ENCODE measurements at regions not wholly inside any gene's neighbourhood (a gene's known extent, or its start where the extent isn't known, plus 50 kb on each side); places are given as distances from the start of the nearest gene placed in this dataset.

DNA sequence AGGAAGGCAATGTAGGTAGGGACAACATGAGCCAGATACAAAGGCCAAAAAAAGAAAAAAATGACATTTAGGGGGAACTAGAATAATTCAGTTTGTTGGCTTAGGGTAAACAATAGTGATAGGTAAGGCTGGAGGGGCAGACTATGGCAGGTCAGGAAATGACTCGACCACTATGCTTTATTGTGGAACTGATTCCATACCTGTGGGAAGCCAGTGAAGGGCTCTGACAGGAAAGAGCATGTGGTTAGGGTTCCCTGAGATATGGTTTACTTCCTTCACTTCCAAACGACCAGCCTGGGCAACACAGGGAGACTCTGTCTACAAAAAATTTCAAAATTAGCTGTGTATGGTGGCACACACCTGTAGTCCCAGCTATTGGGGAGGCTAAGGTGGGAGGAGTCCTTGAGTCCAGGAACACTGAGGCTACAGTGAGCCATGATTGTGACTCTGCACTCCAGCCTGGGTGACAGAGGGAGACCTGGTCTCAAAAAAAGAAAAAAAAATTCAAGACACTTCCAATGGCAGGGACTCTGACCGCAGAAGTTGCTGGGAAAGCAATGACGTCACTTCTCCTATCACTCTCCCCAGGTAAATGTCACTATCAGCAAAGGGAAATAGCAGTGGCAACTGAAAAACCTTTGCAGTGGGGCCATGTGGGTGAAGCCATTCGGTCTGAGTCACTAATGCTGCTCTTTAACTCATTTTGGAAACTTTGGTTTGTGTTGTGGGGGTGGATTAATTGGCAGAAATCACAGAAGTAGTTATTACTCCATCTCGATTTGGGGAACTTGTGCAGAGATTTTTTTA, 192.8 kb upstream of the TSC22D1 start:
- no peak for TF ChIP-seq GATA2 (IDR thresholded peaks at IDR 0.05; ENCODE audit: low read depth, low read length)
- TF ChIP-seq GATA3 (IDR thresholded peaks at IDR 0.05; ENCODE audit: low read depth, low read length) = no peak

All from SH-SY5Y (cell line).